Type B pancreatic cell (in vitro differentiated cells): ENCODE measurements at regions not wholly inside any gene's neighbourhood (a gene's known extent, or its start where the extent isn't known, plus 50 kb on each side); places are given as distances from the start of the nearest gene placed in this dataset.
"Not testable (repeated sequence)": the region's sequence is repeated elsewhere in the genome, so short reads cannot be mapped to it uniquely, and the experiment has no call there.

Source experiments
- DNase-seq: peaks from one replicate; pipeline ENCODE4 v3.0.0; 2021; ENCODE audit warnings: mixed read lengths; ENCODE audit not compliant: unreplicated experiment; ENCODE audit errors: extremely low spot score
- H3K27ac Mint-ChIP-seq: 2 replicates; pipeline ENCODE4 v1.8.0; 2021; ENCODE audit warnings: mild to moderate bottlenecking, mixed read lengths
- H3K27me3 Mint-ChIP-seq: 2 replicates; pipeline ENCODE4 v1.8.0; 2021; ENCODE audit warnings: mixed read lengths
- H3K36me3 Mint-ChIP-seq: 2 replicates; pipeline ENCODE4 v1.8.0; 2021; ENCODE audit warnings: mixed read lengths
- H3K4me1 Mint-ChIP-seq: one replicate; pipeline ENCODE4 v1.8.0; 2021; ENCODE audit warnings: mixed read lengths; ENCODE audit not compliant: unreplicated experiment
- H3K4me3 Mint-ChIP-seq: 2 replicates; pipeline ENCODE4 v1.8.0; 2021; ENCODE audit warnings: mild to moderate bottlenecking, mixed read lengths
- H3K9me3 Mint-ChIP-seq: 2 replicates; pipeline ENCODE4 v1.8.0; 2021; ENCODE audit warnings: mixed read lengths
- CTCF ChIP-seq: fragments of 200-600 bp; sonication (generic); conservative IDR thresholded peaks from 2 replicates; pipeline ENCODE4 v1.5.0; 2021; ENCODE audit warnings: antibody characterized with exemption, mild to moderate bottlenecking

- Mint-ChIP-seq H3K27ac (no peak overlapping the region), H3K9me3 (no peaks in the 10 kb centered on the region), H3K36me3 (no peaks in the 10 kb centered on the region)
Observed at GRCh38 chr3:87742250-87742649, 316.6 kb downstream of the CGGBP1 start.

GRCh38 chr3:87740894-87741293 is 317.9 kb downstream of the CGGBP1 start:
- H3K27me3 Mint-ChIP-seq, H3K4me3 Mint-ChIP-seq, H3K36me3 Mint-ChIP-seq, DNase-seq, H3K27ac Mint-ChIP-seq, H3K4me1 Mint-ChIP-seq, H3K9me3 Mint-ChIP-seq: not testable (repeated sequence)

More at GRCh38 chr3:87742250-87742649, 316.6 kb downstream of the CGGBP1 start:
- no peak overlapping the region for H3K4me3 Mint-ChIP-seq
- TF ChIP-seq CTCF, result no peak
- H3K4me1 Mint-ChIP-seq, result no peaks in the 10 kb centered on the region
- H3K27me3 Mint-ChIP-seq, result no peaks in the 10 kb centered on the region
- DNase-seq, result no peak

GRCh38 chr3:87737817-87738216 is 321.0 kb downstream of the CGGBP1 start:
- not testable (repeated sequence) for H3K4me1 Mint-ChIP-seq, H3K27ac Mint-ChIP-seq, H3K4me3 Mint-ChIP-seq, H3K36me3 Mint-ChIP-seq, DNase-seq, H3K9me3 Mint-ChIP-seq, H3K27me3 Mint-ChIP-seq

GRCh38 chr3:87733671-87734367 is 325.0 kb downstream of the CGGBP1 start:
- DNase-seq, result no peak
- H3K27ac Mint-ChIP-seq, result peak overlapping the region; percentile 88
- no peaks in the 10 kb centered on the region for H3K9me3 Mint-ChIP-seq
- TF ChIP-seq CTCF, result no peak
- peak overlapping the region; percentile 60 for H3K4me3 Mint-ChIP-seq
- H3K27me3 Mint-ChIP-seq, result no peaks in the 10 kb centered on the region
- no peaks in the 10 kb centered on the region for H3K36me3 Mint-ChIP-seq
- no peaks in the 10 kb centered on the region for H3K4me1 Mint-ChIP-seq

GRCh38 chr3:87732294-87732693 is 326.5 kb downstream of the CGGBP1 start:
- TF ChIP-seq CTCF, result no peak
- DNase-seq, result no peak
- Mint-ChIP-seq H3K4me3 (no peak overlapping the region), H3K36me3 (no peaks in the 10 kb centered on the region), H3K27ac (no peak overlapping the region), H3K9me3 (no peaks in the 10 kb centered on the region), H3K4me1 (no peaks in the 10 kb centered on the region), H3K27me3 (no peaks in the 10 kb centered on the region)

GRCh38 chr3:87727783-87728182 is 331.0 kb downstream of the CGGBP1 start:
- H3K4me1 Mint-ChIP-seq, result no peaks in the 10 kb centered on the region
- H3K36me3 Mint-ChIP-seq, result no peaks in the 10 kb centered on the region
- no peak overlapping the region for H3K4me3 Mint-ChIP-seq

More at GRCh38 chr3:87727783-87728182, 331.0 kb downstream of the CGGBP1 start:
- H3K27ac Mint-ChIP-seq, result no peak overlapping the region
- no peaks in the 10 kb centered on the region for H3K9me3 Mint-ChIP-seq
- H3K27me3 Mint-ChIP-seq, result no peaks in the 10 kb centered on the region
- DNase-seq, result no peak
- TF ChIP-seq CTCF, result no peak
